GM18861 (cell line): ENCODE measurements at regions not wholly inside any gene's neighbourhood (a gene's known extent, or its start where the extent isn't known, plus 50 kb on each side); places are given as distances from the start of the nearest gene placed in this dataset.

Experiments used
- ATAC-seq: cut with Tn5 transposase; IDR thresholded peaks from one replicate; pipeline ENCODE4 v1.9.1; 2021; ENCODE audit not compliant: unreplicated experiment

- no peak for ATAC-seq
Measured at GRCh38 chr2:16322308-16323125, 343.1 kb downstream of the CYRIA start.

DNA sequence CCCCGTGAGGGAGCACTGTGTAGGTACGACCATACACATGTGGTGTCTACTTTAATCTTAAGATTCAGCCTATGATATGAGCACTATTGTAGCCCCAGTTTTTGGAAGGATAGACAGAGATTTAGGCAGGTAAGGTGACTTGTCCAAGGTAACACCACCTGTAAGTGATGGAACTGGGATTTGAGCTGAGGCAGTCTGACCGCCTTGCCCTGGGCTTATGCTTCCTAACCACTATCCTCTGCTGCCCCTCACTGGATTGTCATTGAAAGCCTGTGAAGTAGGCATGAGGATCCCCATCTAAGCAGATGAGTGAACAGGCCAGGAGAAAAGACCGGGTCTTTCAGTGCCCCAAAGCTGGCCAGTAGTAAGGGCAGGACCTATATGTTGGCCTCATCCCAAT lies 343.8 kb downstream of the CYRIA start:
- no peak for ATAC-seq

GRCh38 chr2:16321256-16321655 lies 344.4 kb downstream of the CYRIA start:
- no peak for ATAC-seq

GRCh38 chr2:16320716-16321115 lies 344.9 kb downstream of the CYRIA start:
- ATAC-seq, result no peak

GRCh38 chr2:16319551-16320121 lies 346.0 kb downstream of the CYRIA start:
- no peak for ATAC-seq

DNA sequence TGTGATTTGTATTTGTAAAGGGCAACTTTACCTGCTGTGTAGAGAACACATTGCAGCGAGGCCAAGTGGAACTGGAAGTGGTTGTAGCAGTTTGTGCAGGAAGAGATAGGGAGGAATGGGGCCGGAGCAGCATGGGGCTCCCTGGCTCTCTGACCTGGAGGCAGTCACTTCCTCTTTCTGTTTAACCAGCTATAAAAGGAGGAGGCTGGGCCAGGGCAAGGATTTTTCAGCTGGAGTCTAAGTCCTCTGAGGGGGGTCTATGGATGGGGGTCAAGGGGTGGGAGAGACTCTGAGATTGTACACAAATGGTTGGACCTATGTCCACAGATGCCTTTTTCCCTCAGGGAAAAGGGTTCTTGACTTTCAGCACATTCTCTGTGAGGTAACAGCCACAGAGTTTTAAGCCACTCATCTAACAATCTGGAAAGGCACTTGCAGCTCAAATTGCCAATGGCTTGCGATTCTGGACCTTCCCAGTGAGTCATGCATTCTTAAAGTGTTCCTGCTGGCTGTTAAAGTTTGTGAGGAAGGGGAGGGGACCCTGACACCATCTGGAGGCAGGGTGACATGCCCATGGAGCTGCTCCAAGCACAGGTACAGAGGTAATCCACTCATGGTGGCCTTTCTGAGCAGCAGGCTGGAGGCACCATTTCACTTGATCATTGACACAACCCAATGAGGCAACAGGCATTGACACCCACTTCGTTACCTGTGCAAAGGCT lies 347.0 kb downstream of the CYRIA start:
- ATAC-seq, result no peak

DNA sequence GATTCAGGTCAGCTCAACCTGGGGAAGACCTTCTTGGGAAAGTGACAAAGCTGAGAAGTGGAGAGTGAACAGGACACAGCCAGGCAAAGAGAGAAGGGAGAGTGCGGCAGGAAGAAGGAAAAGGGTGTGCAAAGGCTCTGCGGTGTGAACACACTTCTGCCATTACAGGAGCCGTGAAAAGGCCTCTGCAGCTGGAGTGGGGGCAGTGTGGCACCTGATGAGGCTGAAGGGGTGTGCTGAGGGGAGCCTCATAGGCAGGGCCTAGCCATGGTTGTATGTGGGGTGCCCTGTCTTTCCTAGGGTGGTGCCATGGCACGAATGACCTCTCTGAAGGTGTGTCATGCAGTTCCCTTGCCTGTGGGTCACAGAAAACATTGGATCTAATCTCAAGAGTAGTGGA lies 347.6 kb downstream of the CYRIA start:
- no peak for ATAC-seq

- no peak for ATAC-seq
Measured at GRCh38 chr2:16317211-16317830, 348.3 kb downstream of the CYRIA start.

DNA sequence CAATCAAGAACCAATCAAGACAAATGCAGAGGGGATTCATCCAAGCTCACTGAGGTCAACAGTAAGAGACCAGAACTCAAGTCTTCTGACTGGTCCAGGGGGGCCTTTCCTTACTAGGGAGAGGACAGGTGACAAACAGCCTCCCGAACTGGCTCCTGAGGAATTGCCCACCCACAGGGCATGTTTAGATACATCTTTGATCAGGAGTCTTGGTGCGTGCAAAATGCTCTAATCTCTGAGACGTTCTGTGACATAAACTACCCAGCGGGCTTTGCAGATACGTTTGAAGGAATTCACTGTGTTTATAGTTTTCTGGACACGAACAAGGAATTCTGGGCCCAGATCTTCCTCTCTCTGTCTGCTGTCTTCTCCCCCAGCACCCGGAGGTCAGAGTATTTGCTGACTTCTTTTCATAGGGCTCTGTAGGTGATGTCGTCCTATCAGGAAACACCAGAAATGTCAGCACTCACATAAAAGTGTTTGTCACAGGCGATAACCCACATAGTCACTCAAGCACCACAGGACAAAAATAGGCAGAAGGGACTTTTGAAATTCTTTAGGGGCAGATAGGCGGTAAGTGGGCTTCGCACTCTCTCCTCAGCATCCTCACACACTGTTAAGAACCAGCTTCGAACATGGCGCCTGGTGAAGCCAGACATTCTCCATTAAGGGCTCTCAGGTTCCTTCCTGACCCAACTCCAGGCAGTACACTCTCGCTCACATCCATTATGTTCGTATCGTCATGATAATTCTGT lies 349.0 kb downstream of the CYRIA start:
- ATAC-seq, result no peak

- ATAC-seq, result no peak
Measured at GRCh38 chr2:16315908-16316307, 349.7 kb downstream of the CYRIA start.

GRCh38 chr2:16315458-16315835 lies 350.2 kb downstream of the CYRIA start:
- ATAC-seq, result no peak

DNA sequence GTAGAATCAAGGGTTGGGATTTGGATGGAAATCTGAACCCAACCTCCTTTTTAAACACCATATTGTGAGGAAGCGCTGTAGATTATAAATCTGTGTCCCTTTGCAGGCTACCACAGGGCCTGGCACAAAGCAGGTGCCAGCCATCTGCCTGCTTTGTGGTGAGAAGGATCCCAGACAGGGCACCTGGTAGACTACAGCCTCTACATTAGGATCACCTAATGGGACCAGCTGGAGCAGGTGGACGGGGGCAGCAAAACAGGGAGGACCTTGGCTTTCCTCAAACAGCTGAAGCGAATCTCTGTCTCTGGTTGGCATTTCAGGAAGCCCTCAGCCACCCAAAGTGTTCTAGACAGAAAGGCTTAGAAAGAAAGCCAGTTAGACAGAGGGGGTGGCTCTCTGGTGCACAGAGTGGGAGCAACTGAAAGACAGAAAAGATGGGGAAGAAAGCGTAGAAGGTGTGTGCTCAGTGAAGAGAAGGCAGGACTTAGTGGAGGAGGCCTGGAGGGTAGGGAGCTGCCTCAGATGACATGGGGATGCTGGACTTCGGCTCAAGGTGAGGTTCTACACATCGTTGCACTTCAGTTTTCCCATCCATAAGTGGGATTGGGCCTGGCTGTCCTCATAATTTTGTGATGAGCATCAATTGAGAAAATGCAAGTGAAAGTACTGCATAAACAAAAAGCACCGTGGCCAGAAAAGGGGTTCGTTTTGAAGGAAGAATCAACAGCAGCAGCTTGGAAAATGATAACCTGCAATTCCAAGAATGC lies 350.8 kb downstream of the CYRIA start:
- no peak for ATAC-seq

GRCh38 chr2:16314001-16314400 lies 351.6 kb downstream of the CYRIA start:
- no peak for ATAC-seq

DNA sequence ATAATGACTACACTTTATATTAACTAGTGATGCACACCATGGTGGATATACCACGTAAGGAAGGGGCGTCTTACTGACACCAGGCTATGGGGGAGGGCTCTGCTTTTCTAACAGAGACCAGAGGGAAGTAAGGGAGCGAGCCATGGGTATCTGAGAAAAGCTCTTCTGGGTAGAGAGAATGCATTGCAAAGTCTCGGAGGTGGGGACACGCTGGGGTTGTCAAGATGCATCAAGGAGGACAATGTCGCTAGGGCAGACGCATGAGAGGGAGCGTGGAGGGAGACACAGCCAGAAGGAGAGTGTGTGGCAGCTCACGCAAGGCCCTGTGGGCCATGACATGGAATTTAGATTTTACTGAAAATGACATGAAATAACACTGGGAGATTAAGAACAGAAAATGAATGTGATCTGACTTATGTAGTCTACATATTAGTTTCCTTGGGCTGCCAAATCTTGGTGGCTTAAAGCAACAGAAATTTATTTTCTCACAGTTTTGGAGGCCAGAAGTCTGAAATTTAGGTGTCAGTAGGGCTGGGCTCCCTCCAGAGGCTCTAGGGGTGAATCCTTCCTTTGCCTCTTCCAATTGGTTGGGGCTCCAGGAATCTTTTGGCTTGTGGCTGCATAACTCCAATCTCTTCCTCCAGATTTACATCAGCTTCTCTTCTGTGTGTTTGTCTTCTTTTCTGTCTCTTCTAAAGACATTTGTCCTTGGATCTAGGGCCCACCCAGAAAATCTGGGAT lies 352.2 kb downstream of the CYRIA start:
- no peak for ATAC-seq

- no peak for ATAC-seq
Measured at GRCh38 chr2:16312771-16313170, 352.9 kb downstream of the CYRIA start.

- no peak for ATAC-seq
Measured at GRCh38 chr2:16311521-16312440, 353.9 kb downstream of the CYRIA start.

GRCh38 chr2:16308816-16309215 lies 356.8 kb downstream of the CYRIA start:
- no peak for ATAC-seq

- no peak for ATAC-seq
Measured at GRCh38 chr2:16304876-16305590, 360.6 kb downstream of the CYRIA start.
